HG03378 (cell line): ENCODE measurements at regions not wholly inside any gene's neighbourhood (a gene's known extent, or its start where the extent isn't known, plus 50 kb on each side); places are given as distances from the start of the nearest gene placed in this dataset.
"Not testable (repeated sequence)": the region's sequence is repeated elsewhere in the genome, so short reads cannot be mapped to it uniquely, and the experiment has no call there.

Experiments used
- ATAC-seq: cut with Tn5 transposase; IDR thresholded peaks from one replicate; pipeline ENCODE4 v1.9.1; 2021; ENCODE audit warnings: mild to moderate bottlenecking, moderate library complexity; ENCODE audit not compliant: unreplicated experiment

DNA sequence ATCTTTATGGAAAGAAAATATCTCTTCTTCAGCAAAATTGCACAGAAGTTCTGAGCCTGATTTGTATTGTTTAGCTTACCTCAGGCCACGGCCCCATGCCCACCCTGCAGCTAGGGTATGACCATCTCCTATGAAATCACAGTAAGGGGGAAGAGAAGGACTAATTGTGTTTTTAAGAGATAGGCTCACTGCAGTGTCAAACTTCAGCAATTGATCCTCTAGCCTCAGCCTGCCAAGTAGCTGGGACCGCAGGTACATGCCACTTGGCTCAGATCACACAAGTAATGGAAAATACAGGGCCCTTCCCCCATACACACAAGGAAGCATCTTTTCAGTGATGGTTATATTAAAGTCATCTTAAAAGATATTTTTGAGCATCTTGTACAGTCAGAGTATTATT is 60.0 kb downstream of the DMAC1 start:
- ATAC-seq = no peak

DNA sequence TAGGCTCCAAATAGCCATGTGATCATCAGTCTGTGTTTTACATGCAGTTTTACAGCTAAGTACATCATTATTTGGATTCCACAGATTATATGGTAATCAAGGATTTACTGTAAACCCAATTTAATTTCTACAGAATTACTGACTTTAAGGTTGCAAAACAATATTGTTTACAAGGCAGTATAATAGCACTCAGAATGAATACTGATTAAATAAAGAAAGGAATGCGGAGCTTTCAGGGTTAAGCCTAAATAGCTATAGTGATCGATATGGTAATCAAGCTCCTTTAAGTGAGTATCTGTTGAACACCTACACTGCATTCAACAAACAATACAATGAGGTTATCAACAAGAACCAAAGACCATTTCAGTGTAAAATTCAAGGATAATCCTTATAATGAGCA is 64.3 kb downstream of the DMAC1 start:
- ATAC-seq = no peak

DNA sequence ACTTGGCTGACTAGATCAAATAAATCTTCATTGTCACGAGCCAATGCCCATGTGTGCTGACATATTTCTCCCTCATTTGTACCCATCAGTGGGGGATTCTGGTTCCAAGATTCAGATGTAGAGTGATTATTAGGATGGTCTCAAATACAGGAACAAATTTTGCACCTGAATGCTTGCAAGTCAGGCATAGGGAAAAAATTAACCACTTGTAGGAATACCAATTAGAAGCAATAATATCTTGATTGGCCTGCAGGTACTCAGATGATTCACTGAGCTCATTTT is 69.5 kb downstream of the DMAC1 start:
- ATAC-seq = no peak

DNA sequence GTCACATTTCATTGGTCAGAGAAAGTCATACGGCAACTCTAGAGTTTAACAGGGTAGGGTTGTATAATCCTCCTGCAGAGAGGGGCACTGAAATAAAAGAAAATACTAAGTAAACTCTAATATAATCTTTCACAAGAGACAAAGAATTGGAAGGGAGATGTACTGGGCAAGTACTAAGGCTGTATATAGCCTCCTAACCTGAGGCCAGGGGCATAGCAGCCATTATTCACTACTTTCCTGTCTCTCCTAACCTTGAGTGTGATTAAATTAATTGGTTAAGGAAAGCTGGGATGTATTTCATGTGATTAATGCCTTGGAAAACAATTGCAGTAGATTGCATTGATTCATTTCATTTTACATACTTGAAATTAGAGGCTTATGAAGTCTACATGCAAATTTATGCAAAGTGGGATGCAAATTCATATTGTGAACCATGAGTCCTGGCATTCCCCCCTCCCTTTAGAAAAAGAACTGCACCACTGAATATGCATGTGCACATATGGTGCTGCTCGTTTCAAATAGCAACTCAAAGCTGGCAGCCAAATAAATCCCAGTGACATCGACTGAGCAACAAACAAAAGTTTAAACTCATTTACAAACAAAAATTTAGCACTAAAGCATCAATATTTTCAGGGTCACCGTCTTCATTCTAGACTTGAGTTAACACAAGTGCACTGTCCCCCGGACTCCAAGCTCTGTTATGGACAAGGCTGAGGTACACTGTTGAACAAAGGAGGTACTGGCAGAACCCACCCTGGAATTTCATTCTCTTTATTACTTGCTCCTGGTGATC is 70.0 kb downstream of the DMAC1 start:
- no peak for ATAC-seq

DNA sequence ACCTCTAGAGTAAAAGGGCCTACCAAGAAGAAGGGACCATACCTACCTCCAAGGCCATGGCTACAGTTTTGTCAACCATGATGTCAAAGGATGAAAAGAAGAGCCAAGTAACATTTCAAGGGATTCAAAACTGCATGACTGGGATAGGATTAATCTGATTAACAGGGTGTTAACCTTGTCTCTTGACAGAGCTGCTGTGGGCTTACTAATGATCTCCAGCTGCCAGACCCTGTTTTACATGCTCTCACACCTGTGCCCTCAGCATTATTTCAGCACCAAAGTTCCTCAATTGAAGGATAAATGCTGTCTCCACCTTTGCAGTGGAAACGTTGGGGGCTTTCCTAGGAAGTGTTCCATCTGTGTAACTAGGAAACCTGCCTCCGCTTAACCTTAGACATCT is 78.3 kb downstream of the DMAC1 start:
- no peak for ATAC-seq

DNA sequence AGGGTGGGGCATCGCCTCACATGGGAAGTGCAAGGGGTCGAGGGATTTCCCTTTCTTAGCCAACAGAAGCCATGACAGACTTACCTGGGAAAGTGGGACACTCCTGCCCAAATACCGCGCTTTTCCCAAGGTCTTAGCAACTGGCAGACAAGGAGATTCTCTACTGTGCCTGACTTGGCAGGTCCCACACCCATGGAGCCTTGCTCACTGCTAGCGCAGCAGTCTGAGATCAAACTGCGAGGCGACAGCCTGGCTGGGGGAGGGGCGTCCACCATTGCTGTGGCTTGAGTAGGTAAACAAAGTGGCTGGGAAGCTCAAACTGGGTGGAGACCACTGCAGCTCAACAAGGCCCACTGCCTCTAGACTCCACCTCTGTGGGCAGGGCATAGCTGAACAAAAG is 86.5 kb downstream of the DMAC1 start:
- not testable (repeated sequence) for ATAC-seq

DNA sequence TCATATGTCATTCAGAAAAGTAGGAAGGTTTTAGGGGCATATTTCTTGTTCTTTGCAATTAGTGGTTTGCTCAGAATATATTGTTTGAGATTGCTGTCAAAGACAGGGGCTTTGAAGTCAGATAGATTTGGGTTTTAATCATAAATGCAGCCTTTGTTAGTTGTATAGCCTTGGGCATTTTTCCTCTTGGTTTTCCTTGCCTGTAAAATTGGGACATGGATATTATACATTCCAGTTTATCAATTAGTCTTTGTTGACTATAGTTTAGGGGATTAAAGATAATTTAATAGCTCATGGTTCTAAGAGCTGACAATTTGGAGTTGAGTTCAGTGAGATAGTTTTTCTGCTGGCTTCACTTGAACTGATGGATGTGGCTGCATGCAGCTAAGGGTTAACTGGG is 88.9 kb downstream of the DMAC1 start:
- ATAC-seq = no peak

DNA sequence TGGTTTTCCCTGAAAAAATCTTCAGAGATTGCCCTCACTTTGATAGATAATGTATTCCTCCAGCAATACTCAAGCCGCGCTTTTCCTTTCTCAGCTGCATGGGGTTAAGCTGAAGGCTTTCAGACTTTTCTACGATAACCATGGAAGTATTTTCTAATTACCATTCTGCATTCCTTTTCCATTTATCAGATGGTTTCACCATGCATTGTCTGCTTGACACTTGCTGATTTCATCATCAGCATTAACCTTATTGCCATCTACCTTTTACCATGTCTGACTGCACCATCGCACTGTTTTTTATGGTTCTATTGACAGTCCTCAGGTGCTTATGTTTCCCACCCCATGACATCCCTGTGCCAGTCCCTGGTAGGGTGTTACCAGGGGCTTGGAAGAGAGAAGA is 91.6 kb downstream of the DMAC1 start:
- no peak for ATAC-seq

DNA sequence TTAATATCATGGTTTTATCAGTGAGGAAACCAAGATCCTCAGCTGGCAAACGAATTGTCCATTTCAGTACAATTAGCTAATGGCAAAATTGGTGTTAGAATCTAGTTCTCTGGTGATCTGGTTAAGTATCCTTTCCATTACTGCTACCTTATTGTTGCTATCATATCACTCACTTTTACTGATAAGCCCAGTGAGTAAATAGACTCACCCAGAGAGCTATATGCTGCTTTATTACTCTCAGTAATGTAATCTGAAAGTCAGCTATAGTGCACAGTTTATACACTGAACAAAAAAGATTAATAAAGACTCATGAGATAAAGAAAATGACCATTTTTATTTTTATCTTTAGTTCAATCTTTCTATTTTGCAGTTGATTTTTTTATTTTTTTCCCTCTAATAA is 95.0 kb downstream of the DMAC1 start:
- no peak for ATAC-seq

DNA sequence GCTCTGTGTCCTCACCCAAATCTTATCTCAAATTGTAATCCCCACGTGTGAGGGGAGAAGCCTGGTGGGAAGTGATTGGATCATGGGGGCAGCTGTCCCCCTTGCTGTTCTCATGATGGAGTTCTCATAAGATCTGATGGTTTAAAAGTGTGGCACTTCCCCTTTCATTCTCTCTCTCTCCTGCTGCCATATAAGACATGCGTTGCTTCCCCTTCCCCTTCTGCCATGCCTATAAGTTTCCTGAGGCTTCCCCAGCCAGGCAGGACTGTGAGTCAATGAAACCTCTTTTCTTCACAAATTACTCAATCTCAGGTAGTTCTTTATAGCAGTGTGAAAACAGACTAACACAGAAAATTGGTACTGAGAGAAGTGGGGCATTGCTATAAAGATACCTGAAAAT is 107.7 kb downstream of the DMAC1 start:
- no peak for ATAC-seq

DNA sequence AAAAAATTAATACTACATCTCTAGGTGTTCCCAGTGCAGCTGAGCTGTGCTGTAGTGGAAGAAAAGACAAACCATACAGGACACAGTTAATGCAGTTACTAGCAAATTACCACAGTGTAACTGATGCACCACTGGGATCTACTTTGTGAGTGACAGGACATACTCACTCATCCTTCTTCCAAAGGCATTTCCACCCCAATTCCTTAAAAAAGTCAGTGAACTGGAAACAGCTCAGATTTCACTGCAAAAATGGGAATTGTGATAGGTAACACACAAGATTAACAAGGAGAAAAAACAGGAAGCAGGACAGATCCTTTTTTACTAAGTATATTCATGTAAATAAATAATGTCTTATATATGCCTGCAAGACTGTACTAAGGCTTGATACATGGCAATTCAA is 109.6 kb downstream of the DMAC1 start:
- no peak for ATAC-seq

DNA sequence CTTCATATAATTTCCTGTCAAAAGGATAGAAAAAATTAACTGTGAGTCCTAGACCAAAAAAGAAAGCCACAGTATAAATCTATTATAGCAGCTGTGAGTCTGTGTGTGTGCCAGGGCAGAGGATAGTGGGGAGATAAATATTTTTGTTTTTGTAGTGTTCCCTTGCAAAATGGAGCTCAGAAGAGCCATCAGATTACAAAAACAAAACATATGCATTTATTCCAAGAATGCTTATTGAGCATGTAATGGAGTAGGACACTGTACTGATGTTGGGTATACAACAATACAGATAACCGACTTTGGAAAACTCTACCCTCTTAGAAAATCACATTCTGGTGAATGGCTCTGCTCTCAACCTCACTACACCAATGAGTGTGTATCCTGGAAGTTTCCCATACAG is 111.0 kb downstream of the DMAC1 start:
- no peak for ATAC-seq

DNA sequence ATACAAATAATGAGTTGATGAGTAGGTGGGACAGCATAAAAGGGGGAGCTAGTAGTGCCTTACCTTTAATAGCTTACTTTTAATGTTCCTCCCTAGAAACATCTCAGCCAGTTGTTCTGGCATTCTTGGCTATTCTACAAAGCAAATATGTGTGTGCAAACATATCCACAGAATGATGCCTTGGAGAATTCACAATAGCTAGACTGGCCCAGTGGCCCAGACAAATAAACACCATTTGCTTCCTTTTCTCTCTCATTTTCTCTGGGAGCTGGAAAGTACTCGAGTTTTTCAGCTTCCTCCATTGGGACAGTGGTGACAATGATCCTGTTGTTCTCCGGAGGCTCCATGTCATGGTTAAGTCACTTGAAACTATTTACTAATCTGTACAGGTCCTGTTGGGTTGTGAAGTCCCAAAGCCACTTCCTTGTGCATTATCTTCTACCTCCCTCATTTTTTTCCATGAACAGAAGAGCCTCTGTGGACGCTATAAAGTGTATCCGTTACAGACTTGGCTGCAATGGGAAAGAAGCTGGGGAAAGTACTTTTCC is 122.9 kb downstream of the DMAC1 start:
- no peak for ATAC-seq

DNA sequence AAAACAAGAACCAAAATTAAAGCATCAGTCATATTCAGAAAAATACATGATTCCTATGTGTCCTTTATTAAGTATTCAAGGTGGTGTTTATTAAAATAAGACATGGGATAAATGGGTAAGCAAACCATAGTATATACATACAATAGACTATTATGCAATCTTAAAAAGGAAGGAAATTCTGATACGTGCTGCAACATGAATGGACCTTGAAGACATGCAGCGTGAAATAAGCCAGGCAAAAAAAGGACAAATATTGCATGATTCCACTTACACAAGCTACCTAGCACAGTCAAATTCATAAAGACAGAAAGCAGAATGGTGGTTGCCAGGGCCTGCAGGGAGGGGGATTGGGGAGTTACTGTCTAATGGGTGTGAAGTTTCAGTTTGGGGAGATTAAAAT is 127.7 kb downstream of the DMAC1 start:
- ATAC-seq = no peak

DNA sequence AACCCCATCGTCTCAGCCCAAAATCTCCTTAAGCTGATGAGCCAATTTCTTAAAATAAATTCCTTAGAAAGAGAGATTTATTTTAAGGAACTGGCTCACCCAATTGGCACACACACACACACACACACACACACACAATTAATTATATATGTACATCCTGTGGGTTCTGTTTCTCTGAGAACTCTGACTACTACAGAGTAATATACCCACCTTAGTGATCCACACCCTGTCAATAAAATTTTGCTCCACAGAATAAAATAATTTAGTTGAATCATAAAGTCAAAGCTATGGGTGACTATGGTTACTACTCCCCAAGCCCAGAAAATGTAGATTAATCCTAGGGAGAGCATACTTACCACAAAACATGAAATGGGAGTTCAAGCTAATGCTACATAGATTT is 131.0 kb downstream of the DMAC1 start:
- no peak for ATAC-seq

DNA sequence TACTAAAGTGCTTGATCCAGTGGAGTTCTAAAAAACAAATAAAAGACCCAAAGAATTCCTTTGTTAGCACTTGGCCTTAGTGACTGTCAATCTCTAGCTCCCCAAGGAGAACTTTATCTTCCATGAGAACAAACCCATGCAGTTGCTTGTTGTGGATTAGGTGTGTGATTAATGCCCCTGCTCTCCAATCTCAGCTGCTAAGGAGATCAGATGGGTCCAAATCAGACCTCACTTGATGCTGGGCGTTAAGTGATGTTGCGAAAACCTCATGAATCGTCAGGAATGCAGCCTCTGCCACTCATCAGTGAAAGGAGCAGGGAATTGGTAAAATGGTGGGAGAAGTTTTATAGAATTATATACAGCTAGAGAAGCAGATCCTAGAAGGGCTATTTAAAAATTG is 133.7 kb downstream of the DMAC1 start:
- ATAC-seq = no peak

DNA sequence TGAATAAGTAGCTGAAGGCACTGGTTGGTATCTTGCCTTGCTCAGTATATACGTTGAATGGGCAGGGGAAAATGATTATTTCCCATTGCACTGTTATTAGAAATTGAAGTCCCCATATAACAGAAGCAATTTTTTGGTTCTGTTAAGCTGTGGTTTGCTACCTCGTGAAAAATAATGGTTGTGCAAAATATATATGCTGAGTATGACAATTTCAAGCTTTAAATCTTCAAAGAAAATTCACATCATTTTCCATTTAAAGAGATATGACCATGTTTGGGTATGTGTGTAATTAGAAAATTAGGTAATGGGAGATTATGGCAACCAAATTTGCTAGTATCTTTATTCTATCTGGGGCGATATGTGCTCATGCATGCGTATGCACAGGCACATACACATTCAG is 139.8 kb downstream of the DMAC1 start:
- ATAC-seq = no peak

DNA sequence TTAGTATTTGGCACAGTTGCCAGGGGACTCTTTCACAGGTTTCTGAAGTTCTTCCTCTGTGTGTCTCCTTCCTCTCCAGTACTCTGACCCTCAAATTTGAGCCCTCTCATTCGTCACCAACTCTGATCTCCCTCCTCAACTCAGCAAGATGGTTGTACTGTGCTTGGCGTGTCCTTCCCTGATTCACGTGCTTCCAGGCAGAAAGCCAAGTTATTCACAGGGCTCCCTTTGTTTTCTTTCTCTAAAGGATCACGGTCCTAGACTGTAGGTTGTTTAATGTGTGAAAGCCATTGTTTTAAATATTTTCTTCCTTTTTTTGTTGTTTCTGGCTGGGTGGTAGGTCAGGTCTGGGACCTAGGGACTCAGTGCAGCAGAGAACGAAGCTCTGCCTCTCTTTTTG is 142.9 kb downstream of the DMAC1 start:
- ATAC-seq = no peak

DNA sequence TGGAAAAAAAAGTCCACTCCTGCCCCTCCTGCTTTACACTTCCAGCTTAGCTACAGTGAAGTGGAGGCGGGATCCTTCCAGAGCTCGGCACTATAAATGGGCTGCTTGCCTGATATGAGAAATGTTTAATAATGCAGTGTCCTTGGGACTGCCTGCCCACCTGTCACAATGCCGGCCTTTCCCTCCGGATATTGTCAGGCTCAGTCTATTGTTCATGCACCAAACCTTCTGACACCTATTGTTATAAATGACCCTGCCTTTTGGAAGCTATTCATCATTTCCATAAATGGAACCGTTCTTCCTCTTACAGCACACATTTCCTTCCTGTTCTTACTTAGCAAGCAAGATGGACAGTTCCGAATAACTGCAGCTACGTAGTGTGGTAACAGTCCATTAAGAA is 146.3 kb downstream of the DMAC1 start:
- ATAC-seq = no peak

DNA sequence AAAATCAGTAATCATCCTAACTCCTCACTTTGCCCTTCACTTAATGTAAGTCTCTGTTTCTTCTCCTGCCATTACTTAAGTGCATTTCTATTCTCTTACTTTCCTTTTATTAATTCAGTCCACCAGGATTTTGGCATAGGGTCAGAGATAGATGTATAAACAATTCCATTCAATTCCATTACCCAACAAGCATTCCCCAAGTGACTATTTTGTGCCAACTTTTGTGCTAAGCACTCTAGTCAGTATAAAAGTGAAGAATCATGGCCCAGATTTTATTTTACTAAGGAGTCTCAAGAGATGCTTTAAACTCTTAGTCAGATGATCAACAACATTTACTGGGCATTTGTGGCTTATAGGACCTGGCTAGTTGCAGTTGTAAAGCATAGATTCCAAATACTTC is 159.3 kb downstream of the DMAC1 start:
- ATAC-seq = no peak

DNA sequence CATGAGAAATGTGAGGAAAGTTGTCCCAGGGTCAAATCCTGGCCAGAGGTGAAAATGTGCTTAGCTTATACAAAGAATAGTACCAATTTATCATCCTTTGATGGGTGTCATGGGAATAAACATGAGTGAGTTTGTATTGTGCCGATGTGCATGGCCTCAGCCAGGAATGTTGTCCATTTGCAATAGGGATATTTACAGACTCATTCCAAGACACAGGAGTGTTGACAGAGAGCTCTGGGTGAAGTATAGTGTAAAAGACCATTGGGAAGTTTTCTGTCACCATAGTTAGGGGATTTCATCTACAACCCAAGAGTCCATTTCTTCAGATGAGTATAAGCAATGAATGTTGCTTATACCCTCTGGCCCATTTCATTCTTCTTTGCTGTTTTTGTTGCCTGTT is 160.1 kb downstream of the DMAC1 start:
- no peak for ATAC-seq

DNA sequence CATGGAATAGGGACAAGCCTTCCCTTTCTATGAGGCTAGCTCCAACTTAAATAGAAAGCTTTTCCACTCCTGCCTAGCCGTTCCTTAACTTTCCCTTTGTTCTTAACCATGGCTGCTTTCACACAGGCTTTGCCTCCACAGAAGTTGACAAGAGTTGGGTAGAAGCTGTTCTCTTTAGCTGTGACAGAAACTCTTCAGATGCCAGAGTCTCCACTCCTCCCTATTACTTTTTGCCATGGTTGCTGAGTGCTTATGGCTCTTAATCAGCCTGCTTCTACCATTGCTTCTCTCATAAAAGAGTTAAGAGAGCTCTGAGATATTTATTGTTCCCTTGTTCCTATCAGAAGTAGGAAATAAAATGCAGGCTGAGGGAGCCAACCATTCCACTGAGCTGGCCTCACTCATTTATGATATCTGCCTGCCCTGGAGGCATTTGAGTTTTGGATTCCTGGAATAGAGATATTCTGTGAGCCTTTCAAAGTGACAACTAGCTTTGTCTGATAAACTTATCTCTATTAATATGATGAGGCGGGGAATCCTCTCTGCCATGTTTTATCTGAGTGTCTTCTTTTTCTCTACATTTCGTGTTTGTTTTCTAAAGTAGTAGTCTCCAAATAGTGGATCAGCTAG is 162.6 kb downstream of the DMAC1 start:
- no peak for ATAC-seq

DNA sequence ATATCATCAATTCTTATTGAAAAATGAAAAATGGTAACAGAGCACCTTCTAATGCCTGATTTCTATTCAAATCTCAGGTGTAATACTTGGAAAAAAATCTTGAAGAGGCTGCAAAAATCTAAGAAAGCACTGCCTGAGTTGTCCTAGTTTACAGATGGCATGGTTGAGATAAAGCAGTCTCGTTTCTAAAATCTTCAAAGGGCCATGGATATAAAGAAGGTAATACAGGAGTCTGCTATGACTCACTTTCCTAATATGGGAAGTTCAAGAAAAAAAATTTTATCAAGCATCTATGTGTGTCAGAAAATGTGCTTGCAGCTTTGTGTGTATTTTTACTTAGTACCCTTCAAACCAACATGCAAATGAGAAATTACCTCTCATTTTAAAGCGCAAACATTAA is 163.3 kb downstream of the DMAC1 start:
- no peak for ATAC-seq
